WTC11 (cell line): ENCODE measurements at regions not wholly inside any gene's neighbourhood (a gene's known extent, or its start where the extent isn't known, plus 50 kb on each side); places are given as distances from the start of the nearest gene placed in this dataset.

ENCODE experiments used
- ATAC-seq: fragments of 200-7000 bp; cut with Tn5 transposase; 2 replicates; pipeline ENCODE4 v1.10.0; 2021; ENCODE audit warnings: mild to moderate bottlenecking, moderate library complexity
- CTCF ChIA-PET: fragments of 300-600 bp; sonication (Branson Sonifier 250); formaldehyde crosslinking; loops from one replicate; lab custom pipeline; 2021; ENCODE audit warnings: antibody characterized with exemption; lab: Charles Lee
- POLR2A ChIA-PET: fragments of 350-600 bp; sonication (Branson Sonifier 250); formaldehyde crosslinking; loops from one replicate; lab custom pipeline; 2021; ENCODE audit warnings: antibody characterized with exemption; lab: Charles Lee
- DNase-seq: peaks from one replicate; pipeline ENCODE4 v3.0.0; 2021; ENCODE audit warnings: low spot score
- H3K27ac Mint-ChIP-seq: 2 replicates; pipeline ENCODE4 v1.8.0; 2021; ENCODE audit warnings: mixed read lengths
- H3K27me3 Mint-ChIP-seq: 2 replicates; pipeline ENCODE4 v1.8.0; 2021; ENCODE audit warnings: low read depth, mild to moderate bottlenecking, moderate library complexity, mixed read lengths
- H3K36me3 Mint-ChIP-seq: 2 replicates; pipeline ENCODE4 v1.8.0; 2021; ENCODE audit warnings: mixed read lengths
- H3K4me1 Mint-ChIP-seq: 2 replicates; pipeline ENCODE4 v1.8.0; 2022; ENCODE audit warnings: mixed read lengths
- H3K4me3 Mint-ChIP-seq: 2 replicates; pipeline ENCODE4 v1.8.0; 2021; ENCODE audit warnings: mild to moderate bottlenecking, moderate library complexity, mixed read lengths
- H3K9me3 Mint-ChIP-seq: 2 replicates; pipeline ENCODE4 v1.8.0; 2021; ENCODE audit warnings: mixed read lengths
- CTCF ChIP-seq: fragments of 200-600 bp; IDR thresholded peaks from 2 replicates; pipeline ENCODE4 v1.8.0; 2022; ENCODE audit warnings: antibody characterized with exemption
- ERG ChIP-seq: fragments of 250-450 bp; sonication (Bioruptor Pico); IDR thresholded peaks from 2 replicates; pipeline ENCODE4 v1.8.0; 2021; ENCODE audit warnings: mild to moderate bottlenecking
- ESRRA ChIP-seq: sonication (generic); formaldehyde crosslinking; IDR thresholded peaks from 2 replicates; pipeline ENCODE4 v1.8.1; 2022; ENCODE audit warnings: mild to moderate bottlenecking, missing genetic modification reagents, borderline replicate concordance
- FOXK1 ChIP-seq: sonication (generic); formaldehyde crosslinking; IDR thresholded peaks from 2 replicates; pipeline ENCODE4 v1.8.0; 2022; ENCODE audit warnings: mild to moderate bottlenecking, moderate library complexity, missing genetic modification reagents
- FOXP1 ChIP-seq: sonication (generic); formaldehyde crosslinking; IDR thresholded peaks from 2 replicates; pipeline ENCODE4 v1.8.0; 2022; ENCODE audit warnings: missing genetic modification reagents, mild to moderate bottlenecking, moderate library complexity, borderline replicate concordance
- JAZF1 ChIP-seq: fragments of 250-450 bp; sonication (Bioruptor Pico); IDR thresholded peaks from 2 replicates; pipeline ENCODE4 v1.9.0; 2021; ENCODE audit warnings: moderate library complexity, mild to moderate bottlenecking, inconsistent platforms
- MXD4 ChIP-seq: fragments of 250-450 bp; sonication (Bioruptor Pico); IDR thresholded peaks from 2 replicates; pipeline ENCODE4 v1.8.0; 2021; ENCODE audit warnings: mild to moderate bottlenecking, moderate library complexity, borderline replicate concordance
- NFATC4 ChIP-seq: fragments of 250-450 bp; sonication (Bioruptor Pico); IDR thresholded peaks from 2 replicates; pipeline ENCODE4 v1.9.0; 2021; ENCODE audit warnings: mild to moderate bottlenecking
- NFYB ChIP-seq: sonication (generic); formaldehyde crosslinking; conservative IDR thresholded peaks from 2 replicates; pipeline ENCODE4 v1.8.0; 2022; ENCODE audit warnings: low read depth, missing genetic modification reagents
- NR3C1 ChIP-seq: sonication (generic); formaldehyde crosslinking; conservative IDR thresholded peaks from 2 replicates; pipeline ENCODE4 v1.8.1; 2023; ENCODE audit warnings: low read depth, mild to moderate bottlenecking, missing genetic modification reagents
- STAT6 ChIP-seq: sonication (generic); formaldehyde crosslinking; conservative IDR thresholded peaks from 2 replicates; pipeline ENCODE4 v1.8.1; 2023; ENCODE audit warnings: mild to moderate bottlenecking, low read depth, missing genetic modification reagents, moderate library complexity
- TCF7 ChIP-seq: sonication (generic); formaldehyde crosslinking; IDR thresholded peaks from 2 replicates; pipeline ENCODE4 v1.8.0; 2022; ENCODE audit warnings: mild to moderate bottlenecking, low read depth, missing genetic modification reagents, moderate library complexity
- TEAD4 ChIP-seq: sonication (generic); formaldehyde crosslinking; IDR thresholded peaks from 2 replicates; pipeline ENCODE4 v1.8.0; 2022; ENCODE audit warnings: mild to moderate bottlenecking, missing genetic modification reagents
- ZNF121 ChIP-seq: sonication (generic); formaldehyde crosslinking; IDR thresholded peaks from 2 replicates; pipeline ENCODE4 v1.8.0; 2023; ENCODE audit warnings: missing genetic modification reagents
- ZNF138 ChIP-seq: sonication (generic); formaldehyde crosslinking; conservative IDR thresholded peaks from 2 replicates; pipeline ENCODE4 v1.8.1; 2022; ENCODE audit warnings: mild to moderate bottlenecking, moderate library complexity, missing genetic modification reagents
- ZNF512 ChIP-seq: sonication (generic); formaldehyde crosslinking; IDR thresholded peaks from 2 replicates; pipeline ENCODE4 v1.8.1; 2022; ENCODE audit warnings: missing genetic modification reagents, borderline replicate concordance
- TF ChIP-seq, protein P1 (sequence below): sonication (generic); formaldehyde crosslinking; IDR thresholded peaks from 2 replicates; pipeline ENCODE4 v1.8.1; 2023; ENCODE audit warnings: mild to moderate bottlenecking, moderate library complexity, missing genetic modification reagents
- TF ChIP-seq, protein P2 (sequence below): sonication (generic); formaldehyde crosslinking; IDR thresholded peaks from 2 replicates; pipeline ENCODE4 v1.8.0; 2022; ENCODE audit warnings: mild to moderate bottlenecking, missing genetic modification reagents

- no peak overlapping the region for H3K27ac Mint-ChIP-seq
- ChIA-PET CTCF (interaction anchor here (0.7 to 1.1 kb wide), 4 partner anchors 9 to 111 kb away, joined by 3 to 6 read pairs (median 4); no protein-coding TSS in a partner anchor), POLR2A (interaction anchor here (0.9 kb wide), 1 partner anchor 10 kb away, joined by 3 read pairs; no protein-coding TSS in a partner anchor)
- DNase-seq (no peak), ATAC-seq (peak; percentile 66)
- no peaks in the 10 kb centered on the region for H3K27me3 Mint-ChIP-seq
- peaks cover 4% of the 10 kb centered on the region for H3K4me1 Mint-ChIP-seq
- TF ChIP-seq TCF7 (CRISPR knock-in tag) (no peak), MXD4 (CRISPR knock-in tag) (no peak), FOXP1 (CRISPR knock-in tag) (no peak), ERG (CRISPR knock-in tag) (no peak), FOXK1 (no peak), STAT6 (CRISPR knock-in tag) (no peak), JAZF1 (no peak), ZNF121 (CRISPR knock-in tag) (no peak), ZNF512 (CRISPR knock-in tag) (no peak), ZNF138 (CRISPR knock-in tag) (no peak), NR3C1 (CRISPR knock-in tag) (no peak), ESRRA (CRISPR knock-in tag) (no peak), TEAD4 (CRISPR knock-in tag) (no peak), NFYB (CRISPR knock-in tag) (no peak), NFATC4 (CRISPR knock-in tag) (no peak)
- TF ChIP-seq, protein P1, sequence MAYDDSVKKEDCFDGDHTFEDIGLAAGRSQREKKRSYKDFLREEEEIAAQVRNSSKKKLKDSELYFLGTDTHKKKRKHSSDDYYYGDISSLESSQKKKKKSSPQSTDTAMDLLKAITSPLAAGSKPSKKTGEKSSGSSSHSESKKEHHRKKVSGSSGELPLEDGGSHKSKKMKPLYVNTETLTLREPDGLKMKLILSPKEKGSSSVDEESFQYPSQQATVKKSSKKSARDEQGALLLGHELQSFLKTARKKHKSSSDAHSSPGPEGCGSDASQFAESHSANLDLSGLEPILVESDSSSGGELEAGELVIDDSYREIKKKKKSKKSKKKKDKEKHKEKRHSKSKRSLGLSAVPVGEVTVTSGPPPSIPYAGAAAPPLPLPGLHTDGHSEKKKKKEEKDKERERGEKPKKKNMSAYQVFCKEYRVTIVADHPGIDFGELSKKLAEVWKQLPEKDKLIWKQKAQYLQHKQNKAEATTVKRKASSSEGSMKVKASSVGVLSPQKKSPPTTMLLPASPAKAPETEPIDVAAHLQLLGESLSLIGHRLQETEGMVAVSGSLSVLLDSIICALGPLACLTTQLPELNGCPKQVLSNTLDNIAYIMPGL = no peak
- TF ChIP-seq, protein P2, sequence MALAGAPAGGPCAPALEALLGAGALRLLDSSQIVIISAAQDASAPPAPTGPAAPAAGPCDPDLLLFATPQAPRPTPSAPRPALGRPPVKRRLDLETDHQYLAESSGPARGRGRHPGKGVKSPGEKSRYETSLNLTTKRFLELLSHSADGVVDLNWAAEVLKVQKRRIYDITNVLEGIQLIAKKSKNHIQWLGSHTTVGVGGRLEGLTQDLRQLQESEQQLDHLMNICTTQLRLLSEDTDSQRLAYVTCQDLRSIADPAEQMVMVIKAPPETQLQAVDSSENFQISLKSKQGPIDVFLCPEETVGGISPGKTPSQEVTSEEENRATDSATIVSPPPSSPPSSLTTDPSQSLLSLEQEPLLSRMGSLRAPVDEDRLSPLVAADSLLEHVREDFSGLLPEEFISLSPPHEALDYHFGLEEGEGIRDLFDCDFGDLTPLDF = no peak
- peaks cover 4% of the 10 kb centered on the region; the same call in 1 of the 2 replicates for H3K9me3 Mint-ChIP-seq
- H3K4me3 Mint-ChIP-seq = no peak overlapping the region
- H3K36me3 Mint-ChIP-seq = no peaks in the 10 kb centered on the region
Measured at GRCh38 chr3:141419946-141420345, 51.6 kb downstream of the ZBTB38 start.

DNA sequence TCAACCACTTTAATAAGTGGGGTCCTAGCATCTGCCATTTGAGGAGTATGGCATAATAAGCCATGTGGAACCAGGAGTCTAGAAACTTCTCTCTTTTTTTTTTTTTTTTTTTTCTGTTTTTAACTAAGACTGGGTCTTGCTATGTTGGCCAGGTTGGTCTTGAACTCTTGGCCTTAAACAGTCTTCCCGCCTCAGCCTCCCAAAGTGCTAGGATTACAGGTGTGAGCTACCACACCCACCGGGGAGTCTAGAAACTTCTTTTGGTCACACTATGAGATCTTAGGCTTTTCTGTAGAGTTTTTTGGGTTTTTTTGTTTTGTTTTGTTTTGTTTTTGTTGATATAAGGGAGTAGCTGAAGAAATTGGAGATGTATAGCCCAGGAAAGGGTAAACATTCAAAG, 52.9 kb downstream of the ZBTB38 start:
- CTCF ChIA-PET = interaction anchor here (0.7 kb wide), 2 partner anchors 10 to 199 kb away, joined by 3 to 4 read pairs; no protein-coding TSS in a partner anchor
- POLR2A ChIA-PET = no interaction called here
- Mint-ChIP-seq H3K27me3 (no peaks in the 10 kb centered on the region), H3K4me3 (no peak overlapping the region), H3K36me3 (no peaks in the 10 kb centered on the region), H3K27ac (no peak overlapping the region), H3K4me1 (peaks cover 8% of the 10 kb centered on the region), H3K9me3 (peaks cover 4% of the 10 kb centered on the region; the same call in 1 of the 2 replicates)
- ATAC-seq = no peak
- TF ChIP-seq CTCF = no peak
- no peak for DNase-seq
